Bronchial epithelial cell (primary cell): ENCODE measurements at regions not wholly inside any gene's neighbourhood (a gene's known extent, or its start where the extent isn't known, plus 50 kb on each side); places are given as distances from the start of the nearest gene placed in this dataset.
A peak's percentile ranks its signal among the peaks of the same experiment; 100 is the strongest.

Source experiments
- DNase-seq: peaks from one replicate; pipeline ENCODE4 v3.0.0-alpha.2; 2010; ENCODE audit warnings: low read depth
- FAIRE-seq: peaks from 2 replicates; lab custom pipeline; 2011; peaks lifted over from hg19 to GRCh38; lab: Jason Lieb, UNC
- H3K27me3 ChIP-seq: 2 replicates; pipeline ENCODE4 v1.5.1; 2011; ENCODE audit warnings: low read length; ENCODE audit not compliant: control insufficient read depth, insufficient read depth
- H3K36me3 ChIP-seq: 2 replicates; pipeline ENCODE4 v1.5.1; 2011; ENCODE audit warnings: low read length; ENCODE audit not compliant: control insufficient read depth, insufficient read depth
- H3K4me3 ChIP-seq: 2 replicates; pipeline ENCODE4 v1.5.1; 2011; ENCODE audit warnings: mild to moderate bottlenecking, low read depth, low read length, control low read depth
- TF ChIP-seq, protein P1 (sequence below): IDR thresholded peaks from 2 replicates; pipeline ENCODE4 v1.5.1; 2011; ENCODE audit warnings: mild to moderate bottlenecking, moderate library complexity, low read length, control low read depth, inconsistent platforms; ENCODE audit not compliant: insufficient read depth, severe bottlenecking

DNA sequence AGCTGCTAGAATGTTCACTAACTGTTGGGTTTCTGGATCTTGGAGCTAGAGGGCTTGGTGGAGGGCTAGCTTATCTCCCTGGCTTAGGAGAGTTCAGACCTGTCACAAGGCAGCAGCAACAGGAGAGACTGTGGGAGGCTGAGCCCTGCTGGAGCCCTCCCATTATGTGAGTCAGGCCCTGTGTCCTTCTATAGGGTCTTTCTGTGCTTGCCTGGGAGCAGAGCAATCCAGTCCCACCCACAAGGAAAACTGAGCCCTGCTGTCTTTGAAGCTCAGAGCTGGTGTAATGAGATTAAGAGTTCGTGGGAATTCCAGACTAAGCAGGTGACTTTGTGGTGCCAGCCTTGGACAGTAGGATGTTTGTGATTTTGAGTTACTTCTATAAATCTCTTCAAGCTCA is 249.0 kb downstream of the TTC32 start:
- DNase-seq, result peak; percentile 5
- TF ChIP-seq, protein P1, sequence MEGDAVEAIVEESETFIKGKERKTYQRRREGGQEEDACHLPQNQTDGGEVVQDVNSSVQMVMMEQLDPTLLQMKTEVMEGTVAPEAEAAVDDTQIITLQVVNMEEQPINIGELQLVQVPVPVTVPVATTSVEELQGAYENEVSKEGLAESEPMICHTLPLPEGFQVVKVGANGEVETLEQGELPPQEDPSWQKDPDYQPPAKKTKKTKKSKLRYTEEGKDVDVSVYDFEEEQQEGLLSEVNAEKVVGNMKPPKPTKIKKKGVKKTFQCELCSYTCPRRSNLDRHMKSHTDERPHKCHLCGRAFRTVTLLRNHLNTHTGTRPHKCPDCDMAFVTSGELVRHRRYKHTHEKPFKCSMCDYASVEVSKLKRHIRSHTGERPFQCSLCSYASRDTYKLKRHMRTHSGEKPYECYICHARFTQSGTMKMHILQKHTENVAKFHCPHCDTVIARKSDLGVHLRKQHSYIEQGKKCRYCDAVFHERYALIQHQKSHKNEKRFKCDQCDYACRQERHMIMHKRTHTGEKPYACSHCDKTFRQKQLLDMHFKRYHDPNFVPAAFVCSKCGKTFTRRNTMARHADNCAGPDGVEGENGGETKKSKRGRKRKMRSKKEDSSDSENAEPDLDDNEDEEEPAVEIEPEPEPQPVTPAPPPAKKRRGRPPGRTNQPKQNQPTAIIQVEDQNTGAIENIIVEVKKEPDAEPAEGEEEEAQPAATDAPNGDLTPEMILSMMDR, result no peak
- Histone ChIP-seq H3K4me3 (no peak overlapping the region), H3K27me3 (no peaks in the 10 kb centered on the region), H3K36me3 (no peaks in the 10 kb centered on the region)
- FAIRE-seq, result no peak

GRCh38 chr2:19651466-19651865 is 250.3 kb downstream of the TTC32 start:
- Histone ChIP-seq H3K4me3 (no peak overlapping the region), H3K36me3 (no peaks in the 10 kb centered on the region), H3K27me3 (no peaks in the 10 kb centered on the region)
- DNase-seq (no peak), FAIRE-seq (no peak)
- TF ChIP-seq, protein P1, result no peak

GRCh38 chr2:19649785-19650380 is 251.9 kb downstream of the TTC32 start:
- FAIRE-seq (peak; percentile 99), DNase-seq (peak; percentile 100)
- Histone ChIP-seq H3K36me3 (no peaks in the 10 kb centered on the region), H3K27me3 (no peaks in the 10 kb centered on the region), H3K4me3 (no peak overlapping the region)
- TF ChIP-seq, protein P1, result no peak

DNA sequence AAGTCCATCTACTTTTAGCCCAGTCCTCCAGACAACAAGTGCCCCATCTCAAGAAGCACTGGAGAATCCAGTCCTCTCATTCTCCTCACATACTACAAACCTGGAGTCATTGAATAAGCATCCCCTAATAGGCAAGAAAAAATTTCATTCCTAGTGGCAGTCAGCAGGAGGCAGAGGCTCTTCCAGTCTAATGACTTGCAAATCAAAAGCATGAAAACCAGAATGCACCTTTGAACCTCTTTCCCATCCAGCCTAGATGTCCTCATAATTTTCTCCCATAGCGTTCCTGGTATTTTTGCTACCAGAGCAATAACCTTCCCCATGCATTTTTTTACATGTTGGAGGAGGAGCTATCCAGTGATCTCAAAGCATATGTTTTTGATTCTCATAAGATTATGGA is 252.6 kb downstream of the TTC32 start:
- peak; percentile 61 for DNase-seq
- no peak for FAIRE-seq
- Histone ChIP-seq H3K27me3 (no peaks in the 10 kb centered on the region), H3K36me3 (no peaks in the 10 kb centered on the region), H3K4me3 (no peak overlapping the region)
- TF ChIP-seq, protein P1, result peak; percentile 16

DNA sequence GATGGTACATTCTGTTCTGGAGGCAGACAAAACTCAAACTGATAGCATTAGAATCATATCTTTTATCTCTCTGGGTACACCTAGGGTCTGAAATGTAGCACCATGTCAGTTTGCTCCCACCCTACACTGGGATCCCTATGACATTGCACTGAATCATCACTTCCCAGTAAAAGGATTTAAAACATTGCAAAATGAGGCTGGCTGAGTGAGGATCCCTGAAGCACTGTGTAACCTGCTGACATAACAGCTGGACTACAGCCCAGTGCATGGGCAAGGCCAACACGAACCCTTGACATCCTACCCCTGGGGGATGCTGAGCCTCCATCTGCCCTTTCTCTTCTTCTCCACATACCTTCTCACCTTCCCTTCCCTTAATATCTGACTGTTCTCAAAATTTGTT is 253.2 kb downstream of the TTC32 start:
- DNase-seq (peak; percentile 97), FAIRE-seq (peak; percentile 62)
- no peaks in the 10 kb centered on the region for H3K36me3 ChIP-seq
- no peaks in the 10 kb centered on the region for H3K27me3 ChIP-seq
- H3K4me3 ChIP-seq, result no peak overlapping the region
- TF ChIP-seq, protein P1, result no peak

- TF ChIP-seq, protein P1, result no peak
- DNase-seq, result no peak
- Histone ChIP-seq H3K27me3 (no peaks in the 10 kb centered on the region), H3K36me3 (no peaks in the 10 kb centered on the region), H3K4me3 (no peak overlapping the region)
- FAIRE-seq, result no peak
Measured at GRCh38 chr2:19646987-19647386, 254.8 kb downstream of the TTC32 start.
